NCI-H146 treated with DMSO at 0.1 percent for 48 hours (cell line): ENCODE measurements at regions not wholly inside any gene's neighbourhood (a gene's known extent, or its start where the extent isn't known, plus 50 kb on each side); places are given as distances from the start of the nearest gene placed in this dataset.

ENCODE experiments used
- DNase-seq: peaks from one replicate; lab custom pipeline; 2025; ENCODE audit not compliant: unreplicated experiment; lab: John Stamatoyannopoulos, UW

DNA sequence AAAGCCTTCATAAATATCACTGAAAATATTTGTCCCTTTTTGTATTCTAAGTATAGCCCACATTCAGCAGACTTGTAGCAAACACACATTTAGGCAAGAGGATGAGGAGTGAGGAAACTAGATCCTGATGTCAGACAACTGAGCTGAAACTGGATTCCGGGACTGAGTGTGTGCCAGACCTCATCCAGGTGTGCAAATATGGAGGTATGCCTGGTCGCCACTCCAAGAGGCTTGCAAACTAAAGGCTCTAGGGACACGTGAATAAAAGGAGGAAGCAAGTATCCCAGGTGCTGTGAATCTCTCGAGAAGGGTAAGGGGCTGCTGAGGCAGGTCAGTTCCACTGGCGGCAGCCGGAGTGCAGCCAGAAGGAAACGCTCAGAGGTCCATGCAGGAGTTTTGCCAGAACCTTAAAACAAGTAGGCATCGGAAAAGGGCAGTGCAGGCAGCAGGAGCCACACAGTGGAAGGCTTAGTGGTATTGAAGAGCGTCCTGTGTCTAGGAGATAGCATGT, 77.4 kb upstream of the ALDH1B1 start:
- DNase-seq, result peak; percentile 43

DNA sequence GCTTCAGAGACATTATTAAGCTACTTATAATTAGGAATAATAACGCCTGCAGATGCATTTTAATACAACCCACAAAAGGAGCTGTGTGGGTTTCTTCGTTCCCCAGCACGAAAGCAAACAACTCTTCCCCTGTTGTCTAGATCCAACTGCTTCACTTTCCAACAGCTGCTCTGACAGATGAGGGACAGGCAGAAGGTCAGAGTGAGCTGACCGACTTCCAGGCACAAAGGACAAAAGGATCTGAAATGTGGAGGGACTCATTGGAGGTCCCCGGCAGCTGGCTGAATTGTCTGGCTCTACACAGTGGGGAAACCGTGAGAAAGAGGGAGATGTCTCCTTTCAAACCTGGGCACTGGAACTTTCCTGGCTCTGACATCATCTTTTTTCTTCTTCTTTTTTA, 79.1 kb upstream of the ALDH1B1 start:
- DNase-seq, result no peak

DNA sequence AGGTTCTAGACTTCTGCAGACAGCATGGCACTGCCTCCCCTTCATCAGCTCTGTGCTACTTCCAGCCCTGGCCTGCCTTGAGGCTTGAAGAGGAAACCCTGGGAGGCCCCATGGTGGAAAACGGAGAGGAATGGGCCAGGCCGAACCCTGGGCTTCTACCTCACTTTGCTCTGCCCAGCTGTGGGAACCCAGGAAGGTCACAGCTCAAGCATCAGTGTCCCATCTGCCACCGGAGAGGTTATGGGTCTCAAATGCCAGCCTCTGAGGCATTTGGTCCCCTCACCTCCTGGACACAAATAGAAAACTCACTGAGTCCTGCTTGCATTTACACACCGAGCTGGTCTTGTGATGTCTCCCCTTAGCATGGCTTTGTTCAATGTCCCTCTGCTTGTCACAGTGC, 80.1 kb upstream of the ALDH1B1 start:
- no peak for DNase-seq

DNA sequence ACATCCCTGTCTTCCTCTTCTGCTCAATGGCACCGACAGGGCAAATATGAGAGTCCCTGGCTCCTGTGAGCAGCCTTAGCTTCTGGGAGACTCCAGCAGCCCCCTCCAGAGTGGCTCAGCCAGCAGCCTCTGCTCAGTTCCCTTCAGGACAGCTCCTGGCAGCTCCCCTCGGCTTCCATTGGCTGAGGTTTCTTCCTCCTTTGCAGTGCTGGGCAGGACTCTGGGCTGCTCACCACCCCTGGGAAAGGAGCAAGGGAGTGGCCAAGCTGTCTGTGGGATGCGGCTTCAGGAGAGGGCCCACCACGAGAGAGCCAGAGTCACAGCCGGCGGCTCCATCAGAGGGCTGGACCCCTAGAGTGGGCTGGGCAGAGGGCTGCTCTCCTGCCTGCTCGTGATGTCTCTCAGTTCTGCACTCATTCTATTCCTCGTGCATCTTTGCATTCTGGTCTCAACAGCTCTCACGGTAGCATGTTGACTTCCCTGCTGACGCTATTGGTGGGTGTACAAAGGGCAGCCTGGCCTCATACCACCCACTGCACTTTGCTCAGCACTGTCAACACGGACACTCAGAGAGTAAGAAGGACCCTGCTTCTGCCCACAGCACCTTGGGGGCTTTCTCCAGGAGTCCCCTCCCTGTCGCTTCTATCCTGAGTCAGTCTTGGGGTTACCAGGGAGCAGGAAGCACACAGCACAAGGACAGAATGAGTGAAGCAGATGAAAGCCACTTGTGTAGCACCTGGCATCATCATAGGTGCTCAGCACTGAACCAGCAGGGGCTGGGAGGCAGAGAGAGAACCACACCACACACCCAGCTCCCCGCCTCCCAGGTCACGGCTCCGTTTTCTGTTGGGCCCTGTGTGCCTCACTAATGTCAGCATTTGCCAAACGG, 80.9 kb upstream of the ALDH1B1 start:
- DNase-seq, result no peak

DNA sequence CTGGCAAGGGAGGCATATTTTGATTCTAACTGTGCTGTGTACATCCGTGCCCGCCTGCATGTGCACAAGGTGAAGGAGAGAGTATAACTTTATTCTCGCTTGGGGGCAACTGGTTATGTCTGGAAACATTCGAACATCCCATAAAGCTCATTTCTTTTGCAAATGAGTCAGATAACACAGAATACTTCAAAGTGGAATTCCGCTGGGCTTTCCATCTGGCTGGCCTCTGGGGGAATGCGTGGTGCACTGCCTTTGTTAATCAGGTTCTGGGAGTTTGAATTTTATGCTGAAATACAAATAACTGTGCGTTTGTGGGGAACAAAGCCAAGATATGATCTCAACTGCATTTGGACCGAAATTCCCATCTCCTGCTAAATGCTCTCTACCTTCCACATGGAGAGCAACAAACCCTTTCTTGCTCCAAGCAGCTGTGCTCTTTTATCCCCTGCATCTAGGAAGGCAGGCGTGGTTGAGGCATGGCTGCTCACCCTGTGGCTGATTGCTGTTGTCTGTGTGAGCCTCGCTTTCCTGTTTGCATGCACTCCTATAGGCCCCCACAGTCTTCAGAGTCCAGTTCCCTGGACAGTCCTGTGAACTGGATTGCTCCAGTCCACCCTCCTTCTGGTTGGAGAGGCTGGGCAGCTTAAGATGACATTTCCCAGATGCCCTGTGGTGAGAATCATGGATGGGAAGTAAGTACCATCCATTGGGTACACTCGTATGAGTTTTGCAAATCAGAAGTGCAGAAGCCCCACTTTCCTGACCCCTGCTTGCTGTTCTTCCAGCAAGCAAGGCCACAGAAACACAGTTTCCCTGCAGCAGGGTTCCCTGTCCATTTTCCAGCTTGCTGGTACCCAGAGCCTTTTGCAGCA, 82.9 kb upstream of the ALDH1B1 start:
- no peak for DNase-seq

DNA sequence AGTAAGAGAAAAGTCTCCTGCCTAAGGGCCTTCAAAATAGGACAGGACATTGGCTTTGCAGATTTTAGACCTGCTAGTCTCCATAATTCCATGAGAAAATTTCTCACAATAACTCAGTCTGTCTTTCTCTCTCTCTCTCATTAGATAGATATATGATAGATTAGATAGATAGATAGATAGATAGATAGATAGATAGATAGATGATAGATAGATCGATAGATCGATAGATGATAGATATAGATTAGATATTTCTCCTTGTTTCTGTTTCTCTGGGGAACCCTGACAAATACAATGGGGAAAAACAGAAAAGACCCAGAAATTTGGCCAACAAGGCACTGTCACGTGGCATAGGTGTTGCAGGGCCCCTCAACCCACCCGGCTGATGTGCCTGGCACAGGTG, 84.4 kb upstream of the ALDH1B1 start:
- no peak for DNase-seq

DNA sequence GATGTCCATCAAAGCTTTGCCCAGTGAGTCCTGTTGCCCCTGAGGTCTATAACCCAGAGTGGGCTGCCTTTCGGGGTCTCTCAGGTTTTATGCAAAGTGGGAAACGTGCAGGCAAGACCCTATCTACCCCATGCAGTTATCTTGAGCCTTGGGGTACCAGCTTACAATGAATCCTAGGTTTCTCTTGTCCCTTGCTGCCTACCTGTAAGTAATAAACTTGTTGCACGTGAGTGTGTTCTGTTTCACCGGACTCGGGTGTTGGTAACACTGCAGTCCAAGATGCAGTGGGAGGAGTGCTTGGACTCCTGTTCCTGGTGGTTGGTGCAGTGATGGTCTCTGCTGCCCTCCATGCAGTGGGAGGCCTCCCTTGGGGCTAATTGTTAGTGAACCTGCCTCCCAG, 85.6 kb upstream of the ALDH1B1 start:
- DNase-seq, result no peak

DNA sequence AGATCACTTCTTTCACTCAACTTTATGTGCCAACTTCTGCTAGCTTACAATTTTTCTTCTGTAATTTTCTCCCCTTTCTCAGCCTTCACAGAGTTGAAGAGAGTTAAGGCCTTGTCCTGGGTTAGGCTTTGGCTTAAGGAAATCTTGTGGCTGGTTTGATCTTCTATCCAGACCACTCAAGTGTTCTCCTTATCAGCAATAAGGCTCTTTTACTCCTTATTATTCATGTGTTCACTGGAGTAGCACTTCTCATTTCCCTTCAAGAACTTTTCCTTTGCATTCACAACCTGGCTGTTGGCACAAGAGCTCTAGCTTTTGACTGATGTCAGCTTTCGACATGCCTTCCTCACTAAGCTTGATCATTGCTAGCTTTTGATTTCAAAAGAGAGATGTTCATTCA, 86.9 kb upstream of the ALDH1B1 start:
- no peak for DNase-seq

DNA sequence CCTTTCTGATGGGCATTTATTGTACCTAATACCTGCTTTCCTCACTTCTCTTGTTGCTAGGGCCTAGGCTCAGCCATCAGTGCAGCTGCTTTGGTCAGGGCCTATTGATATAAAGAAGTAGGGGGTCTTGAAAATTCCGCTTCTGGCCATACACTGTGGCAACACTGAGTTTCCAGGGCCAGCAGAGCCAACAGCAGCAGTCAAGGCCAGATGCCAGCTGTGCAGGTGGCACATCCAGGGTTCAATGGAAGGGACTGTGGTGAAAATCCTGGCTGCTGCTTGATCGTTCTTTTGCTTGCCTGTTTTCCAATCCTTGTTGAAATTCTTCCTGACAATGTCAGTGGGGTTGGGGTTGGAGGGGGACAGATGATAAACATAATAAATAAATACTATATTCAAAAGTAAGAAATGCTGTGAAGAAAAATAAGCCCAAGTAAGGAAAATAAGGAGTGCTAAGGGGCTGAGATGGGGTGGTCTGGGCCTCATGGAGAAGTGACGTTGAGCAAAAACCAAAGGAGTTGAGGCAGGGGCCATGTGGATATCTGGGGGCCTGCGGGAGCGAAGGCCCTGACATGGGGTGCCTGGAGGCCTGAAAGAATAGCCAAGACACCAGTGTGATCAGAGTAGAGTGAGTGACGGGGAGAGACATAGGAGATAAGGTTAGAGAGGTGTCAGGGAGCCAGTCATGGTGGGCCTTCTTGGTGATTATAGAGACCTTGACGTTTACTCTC, 91.0 kb upstream of the ALDH1B1 start:
- DNase-seq, result no peak

DNA sequence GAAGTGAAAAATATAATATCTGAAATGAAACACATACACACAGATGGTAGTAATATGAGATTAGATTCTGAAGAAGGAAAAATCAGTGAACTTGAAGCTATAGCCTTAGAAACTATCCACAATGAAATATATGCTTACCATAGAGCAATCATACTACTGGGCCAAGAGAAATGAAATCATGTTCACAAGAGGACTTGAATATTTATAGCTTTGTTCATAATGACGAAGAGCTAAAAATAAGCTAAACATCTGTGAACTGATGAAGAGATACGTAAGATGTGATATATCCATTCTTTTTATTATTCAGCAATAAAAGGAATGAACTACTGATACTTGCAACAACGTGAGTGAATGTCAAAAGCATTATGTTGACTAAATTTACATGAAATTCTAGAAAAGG, 92.6 kb upstream of the ALDH1B1 start:
- no peak for DNase-seq

DNA sequence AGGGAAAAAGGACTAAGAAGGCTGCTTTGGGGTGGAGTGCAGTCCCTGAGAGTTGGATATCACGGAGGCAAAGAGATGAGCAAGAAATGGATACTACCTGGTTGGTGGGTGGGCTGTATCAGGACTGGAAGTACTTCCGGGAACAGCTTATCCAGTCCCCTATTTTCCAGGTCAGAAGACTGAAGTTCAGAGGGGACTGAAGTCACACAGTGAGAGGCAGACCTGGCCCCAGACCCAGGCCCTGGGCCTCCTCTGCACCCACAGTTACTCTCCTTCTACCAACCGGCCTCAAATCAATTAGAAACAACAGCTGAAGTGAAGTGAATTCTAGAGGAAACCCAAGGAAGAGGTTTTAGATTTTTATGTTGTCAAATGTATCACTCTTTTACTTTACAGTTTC, 93.6 kb upstream of the ALDH1B1 start:
- DNase-seq, result no peak

DNA sequence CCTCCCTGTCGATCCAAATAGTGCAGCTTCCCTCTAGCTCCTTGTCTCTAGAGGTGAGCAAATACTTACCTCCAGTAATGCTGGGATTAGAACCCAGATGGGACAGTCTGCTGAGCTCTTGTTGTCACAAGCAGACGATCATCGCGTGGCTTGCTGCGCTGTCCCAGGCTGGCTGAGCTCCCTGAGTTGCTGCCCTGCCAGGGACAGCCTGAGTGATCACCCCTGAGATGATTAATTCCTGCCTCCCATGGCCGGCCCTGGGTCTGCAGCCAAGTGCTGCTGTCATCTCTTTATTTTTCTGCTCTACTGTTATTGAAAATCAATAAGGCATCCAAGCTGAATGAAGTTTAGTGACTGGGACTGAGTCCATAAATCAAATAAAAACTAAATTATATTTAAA, 94.0 kb upstream of the ALDH1B1 start:
- no peak for DNase-seq

DNA sequence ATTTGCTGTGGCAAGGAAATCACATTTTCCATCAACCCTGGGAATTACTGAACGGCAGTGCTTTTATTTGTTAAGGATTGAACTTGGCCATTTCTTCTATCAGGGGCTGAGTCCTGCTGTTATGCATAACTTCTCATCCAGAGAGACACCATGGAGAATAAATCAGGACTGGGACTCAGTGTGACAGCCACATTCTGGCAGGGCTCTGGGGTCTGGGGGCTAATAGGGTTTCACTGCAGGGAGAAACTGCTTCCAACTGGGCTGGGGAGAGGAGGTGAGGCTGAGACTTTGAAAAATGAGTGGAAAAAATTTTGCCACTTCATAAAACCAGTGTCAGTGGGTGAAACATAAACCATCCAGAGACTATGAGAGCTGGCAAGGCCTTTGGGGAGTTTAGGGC, 95.7 kb upstream of the ALDH1B1 start:
- DNase-seq, result no peak

DNA sequence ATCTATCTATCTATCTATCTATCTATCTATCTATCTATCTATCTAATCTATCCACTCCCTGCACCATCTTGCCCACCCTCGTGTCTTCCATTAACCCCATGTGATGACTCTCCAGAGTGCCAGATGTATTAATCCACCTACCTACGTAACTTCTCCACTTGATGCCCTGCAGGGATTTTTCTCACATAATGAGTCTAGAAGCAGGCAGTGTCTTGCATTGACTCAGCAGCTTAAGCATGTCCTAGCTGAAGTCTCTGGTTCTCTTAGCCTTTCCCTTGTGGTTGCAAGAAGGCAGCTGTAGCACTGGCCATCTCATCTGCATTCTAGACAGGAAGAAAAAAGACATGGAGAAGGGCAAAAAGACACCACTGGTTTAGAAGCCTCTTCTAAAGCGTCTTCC, 96.7 kb upstream of the ALDH1B1 start:
- no peak for DNase-seq

DNA sequence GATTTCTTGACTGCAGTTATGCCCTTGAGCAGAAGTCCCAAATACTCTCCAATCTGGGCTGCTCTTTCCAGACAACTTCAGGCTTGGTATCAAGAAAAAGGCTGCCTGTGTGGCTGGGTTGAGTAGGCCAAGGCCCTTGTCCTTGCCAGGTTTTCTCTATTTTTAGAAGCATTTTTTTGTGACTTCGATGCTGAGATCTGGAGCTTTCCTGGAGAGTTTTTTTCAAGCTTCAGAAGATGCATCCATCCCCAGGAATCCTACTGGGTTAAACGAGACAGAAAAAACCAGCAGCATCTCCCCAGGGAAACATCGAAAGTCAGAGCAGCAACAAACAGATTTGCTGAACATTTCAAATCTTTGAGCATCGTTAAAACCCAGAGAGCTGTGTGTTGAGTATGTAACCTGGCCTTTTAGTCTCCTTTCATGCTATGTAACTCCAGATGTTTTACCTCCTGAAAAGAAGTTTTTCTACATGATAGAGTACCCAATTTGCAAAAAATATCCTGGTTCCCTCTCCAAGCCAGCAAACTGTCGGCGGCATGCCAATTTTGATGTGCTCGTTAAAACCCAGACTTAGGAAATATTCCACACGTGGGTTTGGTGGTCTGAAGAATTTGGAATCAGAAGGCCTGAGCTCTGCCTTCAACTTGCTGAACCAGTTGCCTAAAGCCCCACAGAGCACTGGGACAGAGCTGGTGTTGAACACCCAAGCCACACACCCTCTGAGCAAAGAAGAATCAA, 98.1 kb upstream of the ALDH1B1 start:
- DNase-seq, result no peak

DNA sequence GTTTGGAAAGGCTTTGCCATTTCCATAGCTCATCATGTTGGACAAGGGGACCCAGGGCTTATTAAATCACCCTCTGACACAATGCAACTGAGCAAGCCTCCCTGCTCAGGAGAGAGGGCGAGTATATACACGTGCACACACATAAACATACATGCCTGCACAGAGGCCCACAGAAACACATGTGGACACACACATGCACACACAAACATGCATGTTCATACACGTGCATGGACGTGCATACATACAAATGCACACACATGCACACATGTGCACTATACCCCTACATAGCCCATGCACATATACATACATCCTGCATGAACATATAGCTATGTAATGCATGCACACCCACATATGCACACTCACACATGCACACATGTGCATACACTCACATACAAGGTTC, 99.5 kb upstream of the ALDH1B1 start:
- no peak for DNase-seq

DNA sequence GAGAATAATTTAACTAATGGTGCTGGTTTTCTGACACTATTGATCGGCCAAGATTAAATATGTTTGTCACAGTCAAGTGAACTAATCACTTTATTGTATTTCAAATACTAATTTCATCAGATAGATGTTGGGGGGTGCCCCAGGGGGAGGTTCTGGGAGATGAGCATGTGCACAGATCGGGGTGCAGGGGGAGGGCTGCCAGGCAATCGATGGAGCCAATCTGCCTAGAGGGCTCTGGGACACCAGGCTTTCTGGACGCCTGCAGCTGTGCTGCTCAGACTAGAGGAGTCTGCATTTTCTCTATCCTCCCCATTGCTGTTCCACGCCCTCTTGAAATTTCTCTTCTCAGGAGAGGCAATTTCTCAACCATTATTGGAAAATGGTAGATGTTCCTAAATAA, 100.0 kb upstream of the ALDH1B1 start:
- no peak for DNase-seq

DNA sequence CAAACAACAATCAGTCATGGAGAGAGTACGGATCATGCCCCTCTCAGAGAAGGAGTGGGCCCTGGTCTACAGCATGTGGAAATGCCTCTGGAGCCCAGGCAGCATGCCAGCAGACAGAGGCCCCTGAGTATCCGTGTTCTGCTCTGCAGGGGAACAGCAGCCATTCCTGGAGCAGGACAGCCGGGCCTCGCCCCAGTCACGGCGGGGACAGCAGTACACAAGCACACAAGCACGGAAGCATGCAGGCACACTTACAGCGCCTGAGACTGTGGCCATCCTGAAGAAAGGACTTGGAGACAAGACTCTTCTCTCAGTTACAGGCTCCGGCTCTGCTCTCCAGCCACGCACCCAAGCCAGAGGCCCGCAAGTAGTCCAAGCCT, 102.6 kb upstream of the ALDH1B1 start:
- DNase-seq, result no peak

DNA sequence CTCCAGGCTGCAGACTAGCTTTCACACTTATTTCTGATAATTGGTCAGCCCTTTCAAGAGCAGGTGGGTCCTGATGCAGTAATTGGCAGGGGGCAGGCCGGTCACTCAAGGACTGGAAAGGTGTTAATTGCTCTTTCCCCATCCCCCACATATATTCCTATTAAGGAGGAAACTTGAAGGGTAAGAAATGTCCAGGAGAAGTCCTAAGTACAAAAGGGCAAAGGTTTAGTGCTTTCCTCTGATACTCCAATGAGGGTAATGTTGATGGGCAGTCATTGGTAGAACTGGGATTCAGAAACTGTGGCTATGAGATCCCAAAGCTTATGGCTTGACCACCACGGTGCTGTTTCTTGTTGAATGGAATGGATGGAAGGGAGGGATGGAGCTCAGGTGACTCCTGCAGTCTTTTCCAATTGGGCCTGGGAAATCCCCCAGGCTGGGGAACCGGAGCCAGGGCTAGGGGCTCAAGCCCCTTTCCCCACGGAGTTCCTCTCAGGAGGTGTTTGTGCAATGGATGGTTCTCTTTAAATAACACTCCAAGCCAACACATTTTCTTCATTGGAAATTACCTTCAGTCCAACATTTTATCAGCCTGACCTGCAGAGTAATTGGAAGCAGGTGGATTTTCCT, 103.2 kb upstream of the ALDH1B1 start:
- peak; percentile 8 for DNase-seq

DNA sequence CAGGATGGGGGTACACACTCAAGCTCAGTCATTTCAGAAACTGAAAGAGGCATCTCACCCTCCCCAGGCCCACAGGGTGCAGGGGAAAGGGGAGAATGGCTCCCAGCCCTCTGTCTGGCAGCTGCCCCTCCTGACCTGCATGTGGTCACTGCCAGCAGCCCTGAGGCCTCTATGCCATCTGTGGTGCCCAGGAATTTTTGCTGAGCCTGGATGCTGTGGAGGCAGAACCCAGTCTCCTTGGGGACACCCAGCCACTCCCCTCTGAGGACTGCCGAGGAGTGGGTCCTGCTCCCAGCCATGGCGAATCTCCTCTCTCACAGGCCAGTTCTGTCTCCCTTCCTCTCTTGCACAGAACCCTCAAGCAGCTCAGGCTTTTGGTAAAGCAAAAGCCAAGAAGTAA, 104.0 kb upstream of the ALDH1B1 start:
- no peak for DNase-seq
